Liver (tissue), 2 donors: ENCODE measurements at regions not wholly inside any gene's neighbourhood (a gene's known extent, or its start where the extent isn't known, plus 50 kb on each side); places are given as distances from the start of the nearest gene placed in this dataset.

Experiments used
- CTCF ChIP-seq: fragments of 150-350 bp; IDR thresholded peaks from 2 replicates; pipeline ENCODE4 v1.5.1; 2017; ENCODE audit warnings: improper control_type of control experiment, low read depth, low read length; ENCODE audit not compliant: missing input control
- YY1 ChIP-seq: IDR thresholded peaks from 2 replicates; pipeline ENCODE4 v1.6.1; 2016; ENCODE audit warnings: antibody characterized with exemption, mild to moderate bottlenecking
- donor health status: healthy.

DNA sequence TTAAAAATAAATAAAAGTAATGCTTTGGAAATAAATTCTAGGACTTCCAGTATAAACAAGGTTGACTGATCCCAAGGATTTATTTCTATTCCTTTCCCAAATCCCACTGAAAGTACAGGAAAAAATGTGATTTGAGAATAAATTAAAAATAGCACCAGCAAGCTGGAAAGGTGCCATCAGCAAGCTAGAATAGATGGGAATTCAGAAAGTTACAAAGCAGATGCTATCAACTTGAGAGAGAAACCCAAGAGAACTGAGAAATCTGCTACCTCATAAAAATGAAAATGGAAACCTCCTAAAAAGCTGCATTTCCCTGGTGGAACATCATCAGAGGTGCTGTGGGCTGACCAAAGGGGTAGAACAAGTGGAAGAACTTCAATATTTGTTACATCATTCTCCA, 148.6 kb upstream of the KCNJ3 start:
- TF ChIP-seq CTCF (no peak), YY1 (no peak)
